ENCODE measurements at regions not wholly inside any gene's neighbourhood (a gene's known extent, or its start where the extent isn't known, plus 50 kb on each side); places are given as distances from the start of the nearest gene placed in this dataset.

DNA sequence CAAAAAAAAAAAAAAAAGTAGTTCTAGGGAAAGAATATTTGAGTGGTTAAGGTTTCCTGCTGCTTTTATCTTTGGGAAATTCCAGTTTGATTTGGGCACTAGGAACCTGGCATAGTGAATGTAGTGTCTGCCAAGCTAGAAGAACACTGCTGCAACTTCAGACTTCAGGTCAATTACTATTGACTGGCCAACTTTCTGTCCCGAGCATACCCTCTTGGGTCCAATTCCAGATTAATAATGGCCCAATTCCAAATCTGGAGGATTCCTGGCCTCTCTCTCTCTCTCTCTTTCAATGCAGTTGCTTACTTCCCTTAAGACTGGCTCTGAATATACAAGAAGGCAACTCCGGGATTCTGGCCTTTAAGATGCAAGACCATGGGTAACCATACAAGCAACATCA, 74.9 kb downstream of the ANKEF1 start:
- TF ChIP-seq, protein P1, sequence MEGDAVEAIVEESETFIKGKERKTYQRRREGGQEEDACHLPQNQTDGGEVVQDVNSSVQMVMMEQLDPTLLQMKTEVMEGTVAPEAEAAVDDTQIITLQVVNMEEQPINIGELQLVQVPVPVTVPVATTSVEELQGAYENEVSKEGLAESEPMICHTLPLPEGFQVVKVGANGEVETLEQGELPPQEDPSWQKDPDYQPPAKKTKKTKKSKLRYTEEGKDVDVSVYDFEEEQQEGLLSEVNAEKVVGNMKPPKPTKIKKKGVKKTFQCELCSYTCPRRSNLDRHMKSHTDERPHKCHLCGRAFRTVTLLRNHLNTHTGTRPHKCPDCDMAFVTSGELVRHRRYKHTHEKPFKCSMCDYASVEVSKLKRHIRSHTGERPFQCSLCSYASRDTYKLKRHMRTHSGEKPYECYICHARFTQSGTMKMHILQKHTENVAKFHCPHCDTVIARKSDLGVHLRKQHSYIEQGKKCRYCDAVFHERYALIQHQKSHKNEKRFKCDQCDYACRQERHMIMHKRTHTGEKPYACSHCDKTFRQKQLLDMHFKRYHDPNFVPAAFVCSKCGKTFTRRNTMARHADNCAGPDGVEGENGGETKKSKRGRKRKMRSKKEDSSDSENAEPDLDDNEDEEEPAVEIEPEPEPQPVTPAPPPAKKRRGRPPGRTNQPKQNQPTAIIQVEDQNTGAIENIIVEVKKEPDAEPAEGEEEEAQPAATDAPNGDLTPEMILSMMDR (IDR thresholded peaks at IDR 0.05), result no peak
- no peak for TF ChIP-seq EZH2 (IDR thresholded peaks at IDR 0.05; ENCODE audit: borderline replicate concordance, insufficient read depth, low read depth, low read length, poor library complexity, severe bottlenecking)
- intact Hi-C loops (cut with micrococcal nuclease), result no loop called here
- WGBS (ENCODE audit: insufficient coverage), result 100% methylated on average over 1 of the region's 2 CpGs

DNA sequence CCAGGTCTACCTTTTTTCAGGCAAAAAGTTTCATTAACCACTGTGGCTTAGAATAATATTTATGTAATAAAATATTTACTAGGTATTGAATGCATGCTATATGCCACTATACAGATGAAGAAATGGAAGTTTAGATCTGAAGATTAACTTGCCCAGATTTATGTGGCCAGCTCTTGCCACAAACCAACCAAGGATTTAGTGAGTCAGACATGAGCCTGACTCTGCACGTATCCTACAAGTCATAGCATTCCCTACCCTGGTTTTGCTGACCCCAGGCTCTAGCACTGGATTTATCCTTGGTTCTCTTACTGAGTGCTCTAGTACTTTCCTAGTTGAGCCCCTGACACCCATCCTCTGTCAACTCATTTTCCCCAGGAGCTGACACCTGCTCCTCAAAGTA, 75.4 kb downstream of the ANKEF1 start:
- no peaks in the 10 kb centered on the region for H3K27me3 ChIP-seq (replicated peaks in 1 of 4; ENCODE audit: control extremely low read depth in 1 of 4, control insufficient read depth in 3 of 4, insufficient read depth in 4 of 4, low read length in 3 of 4)
- H3K4me1 ChIP-seq (ENCODE audit: control insufficient read depth in 2 of 2, insufficient read depth in 2 of 2, low read length in 2 of 2), result no peaks in the 10 kb centered on the region
- ATAC-seq (ENCODE audit: low read depth), result no peak
- H3K27ac Mint-ChIP-seq, result no peak overlapping the region
- peaks cover 3% of the 10 kb centered on the region for H3K4me1 Mint-ChIP-seq
- no peak overlapping the region for H2AFZ ChIP-seq (ENCODE audit: insufficient read depth, low read depth, low read length, poor library complexity, severe bottlenecking)
- intact Hi-C loops (cut with micrococcal nuclease), result no loop called here
- no peaks in the 10 kb centered on the region for H3K9me3 Mint-ChIP-seq (ENCODE audit: insufficient read depth)
- no peak overlapping the region for H3K4me3 ChIP-seq (ENCODE audit: control extremely low read depth in 1 of 5, extremely low read depth in 1 of 5, insufficient read depth in 1 of 5, low read depth in 2 of 5, low read length in 4 of 5)
- CTCF ChIA-PET, result no interaction called here
- no peaks in the 10 kb centered on the region for H3K36me3 ChIP-seq (replicated peaks in 1 of 2; ENCODE audit: control extremely low read depth in 1 of 2, control insufficient read depth in 1 of 2, extremely low read depth in 1 of 2, insufficient read depth in 2 of 2, low read length in 1 of 2)
- no peaks in the 10 kb centered on the region for H3K79me2 ChIP-seq (ENCODE audit: control insufficient read depth, insufficient read depth, low read length)
- POLR2A ChIA-PET, result no interaction called here
- H3K9ac ChIP-seq (ENCODE audit: low read length), result no peak overlapping the region
- no peaks in the 10 kb centered on the region for H3K9me3 ChIP-seq (ENCODE audit: control extremely low read depth in 1 of 3, control insufficient read depth in 2 of 3, insufficient read depth in 1 of 3, low read length in 2 of 3)
- H3K4me2 ChIP-seq (replicated peaks; ENCODE audit: low read depth, low read length, poor library complexity, severe bottlenecking), result no peak overlapping the region
- 81% methylated on average over 1 of the region's 1 CpG for WGBS (ENCODE audit: insufficient coverage)
- H3K27ac ChIP-seq (ENCODE audit: low read length in 2 of 2), result no peak overlapping the region
- H3K27me3 Mint-ChIP-seq, result no peaks in the 10 kb centered on the region
- no peaks in the 10 kb centered on the region for H4K20me1 ChIP-seq (ENCODE audit: control insufficient read depth, insufficient read depth, low read length, poor library complexity, severe bottlenecking)
- no peak overlapping the region for H3K4me3 Mint-ChIP-seq
- TF ChIP-seq EZH2 (IDR thresholded peaks at IDR 0.05; ENCODE audit: borderline replicate concordance, insufficient read depth, low read depth, low read length, poor library complexity, severe bottlenecking), result no peak
- TF ChIP-seq, protein P1 (IDR thresholded peaks at IDR 0.05), result no peak
- no peak for DNase-seq

More for the DNA sequence above, 74.9 kb downstream of the ANKEF1 start:
- Histone ChIP-seq H3K27me3 (replicated peaks in 1 of 4; ENCODE audit: control extremely low read depth in 1 of 4, control insufficient read depth in 3 of 4, insufficient read depth in 4 of 4, low read length in 3 of 4) (no peaks in the 10 kb centered on the region), H3K4me1 (ENCODE audit: control insufficient read depth in 2 of 2, insufficient read depth in 2 of 2, low read length in 2 of 2) (no peaks in the 10 kb centered on the region), H3K27ac (ENCODE audit: low read length in 2 of 2) (no peak overlapping the region), H3K36me3 (replicated peaks in 1 of 2; ENCODE audit: control extremely low read depth in 1 of 2, control insufficient read depth in 1 of 2, extremely low read depth in 1 of 2, insufficient read depth in 2 of 2, low read length in 1 of 2) (no peaks in the 10 kb centered on the region), H3K4me2 (replicated peaks; ENCODE audit: low read depth, low read length, poor library complexity, severe bottlenecking) (no peak overlapping the region), H3K4me3 (ENCODE audit: control extremely low read depth in 1 of 5, extremely low read depth in 1 of 5, insufficient read depth in 1 of 5, low read depth in 2 of 5, low read length in 4 of 5) (no peak overlapping the region), H3K9ac (ENCODE audit: low read length) (no peak overlapping the region), H3K9me3 (ENCODE audit: control extremely low read depth in 1 of 3, control insufficient read depth in 2 of 3, insufficient read depth in 1 of 3, low read length in 2 of 3) (no peaks in the 10 kb centered on the region), H2AFZ (ENCODE audit: insufficient read depth, low read depth, low read length, poor library complexity, severe bottlenecking) (no peak overlapping the region), H4K20me1 (ENCODE audit: control insufficient read depth, insufficient read depth, low read length, poor library complexity, severe bottlenecking) (no peaks in the 10 kb centered on the region), H3K79me2 (ENCODE audit: control insufficient read depth, insufficient read depth, low read length) (no peaks in the 10 kb centered on the region)
- ATAC-seq (ENCODE audit: low read depth) (no peak), DNase-seq (no peak)
- CTCF ChIA-PET, result no interaction called here
- POLR2A ChIA-PET, result no interaction called here
- Mint-ChIP-seq H3K27ac (no peak overlapping the region), H3K4me3 (no peak overlapping the region), H3K27me3 (no peaks in the 10 kb centered on the region), H3K4me1 (peaks cover 3% of the 10 kb centered on the region), H3K9me3 (ENCODE audit: insufficient read depth) (no peaks in the 10 kb centered on the region)
